ENCODE measurements at regions not wholly inside any gene's neighbourhood (a gene's known extent, or its start where the extent isn't known, plus 50 kb on each side); places are given as distances from the start of the nearest gene placed in this dataset.

- DNase-seq (ENCODE audit: low read depth), result no peak
- TF ChIP-seq CTCF (conservative IDR thresholded peaks at IDR 0.05; ENCODE audit: low read depth, low read length), result no peak
- H3K4me3 ChIP-seq (ENCODE audit: low read depth, low read length), result no peak overlapping the region
Measured at GRCh38 chr3:106215047-106215446, 346.2 kb upstream of the CBLB start.

- TF ChIP-seq CTCF (conservative IDR thresholded peaks at IDR 0.05; ENCODE audit: low read depth, low read length), result no peak
- no peak for DNase-seq (ENCODE audit: low read depth)
Measured at GRCh38 chr3:106217745-106218144, 348.9 kb upstream of the CBLB start.

GRCh38 chr3:106227068-106227467 is 358.3 kb upstream of the CBLB start:
- no peak for TF ChIP-seq CTCF (conservative IDR thresholded peaks at IDR 0.05; ENCODE audit: low read depth, low read length)
- H3K4me3 ChIP-seq (ENCODE audit: low read depth, low read length), result no peak overlapping the region
- no peak for DNase-seq (ENCODE audit: low read depth)

More at GRCh38 chr3:106217745-106218144, 348.9 kb upstream of the CBLB start:
- no peak overlapping the region for H3K4me3 ChIP-seq (ENCODE audit: low read depth, low read length)

GRCh38 chr3:106228271-106228670 is 359.5 kb upstream of the CBLB start:
- H3K4me3 ChIP-seq (ENCODE audit: low read depth, low read length), result no peak overlapping the region
- no peak for DNase-seq (ENCODE audit: low read depth)
- no peak for TF ChIP-seq CTCF (conservative IDR thresholded peaks at IDR 0.05; ENCODE audit: low read depth, low read length)

GRCh38 chr3:106229495-106230278 is 360.9 kb upstream of the CBLB start:
- no peak for DNase-seq (ENCODE audit: low read depth)
- no peak overlapping the region for H3K4me3 ChIP-seq (ENCODE audit: low read depth, low read length)
- no peak for TF ChIP-seq CTCF (conservative IDR thresholded peaks at IDR 0.05; ENCODE audit: low read depth, low read length)

GRCh38 chr3:106231086-106231485 is 362.3 kb upstream of the CBLB start:
- no peak for DNase-seq (ENCODE audit: low read depth)
- no peak overlapping the region for H3K4me3 ChIP-seq (ENCODE audit: low read depth, low read length)
- TF ChIP-seq CTCF (conservative IDR thresholded peaks at IDR 0.05; ENCODE audit: low read depth, low read length), result no peak

GRCh38 chr3:106232956-106233355 is 364.1 kb upstream of the CBLB start:
- no peak overlapping the region for H3K4me3 ChIP-seq (ENCODE audit: low read depth, low read length)
- DNase-seq (ENCODE audit: low read depth), result no peak
- TF ChIP-seq CTCF (conservative IDR thresholded peaks at IDR 0.05; ENCODE audit: low read depth, low read length), result no peak
